ENCODE measurements at regions not wholly inside any gene's neighbourhood (a gene's known extent, or its start where the extent isn't known, plus 50 kb on each side); places are given as distances from the start of the nearest gene placed in this dataset.
A peak's percentile ranks its signal among the peaks of the same experiment; 100 is the strongest.
"Not testable (repeated sequence)": the region's sequence is repeated elsewhere in the genome, so short reads cannot be mapped to it uniquely, and the experiment has no call there.

DNA sequence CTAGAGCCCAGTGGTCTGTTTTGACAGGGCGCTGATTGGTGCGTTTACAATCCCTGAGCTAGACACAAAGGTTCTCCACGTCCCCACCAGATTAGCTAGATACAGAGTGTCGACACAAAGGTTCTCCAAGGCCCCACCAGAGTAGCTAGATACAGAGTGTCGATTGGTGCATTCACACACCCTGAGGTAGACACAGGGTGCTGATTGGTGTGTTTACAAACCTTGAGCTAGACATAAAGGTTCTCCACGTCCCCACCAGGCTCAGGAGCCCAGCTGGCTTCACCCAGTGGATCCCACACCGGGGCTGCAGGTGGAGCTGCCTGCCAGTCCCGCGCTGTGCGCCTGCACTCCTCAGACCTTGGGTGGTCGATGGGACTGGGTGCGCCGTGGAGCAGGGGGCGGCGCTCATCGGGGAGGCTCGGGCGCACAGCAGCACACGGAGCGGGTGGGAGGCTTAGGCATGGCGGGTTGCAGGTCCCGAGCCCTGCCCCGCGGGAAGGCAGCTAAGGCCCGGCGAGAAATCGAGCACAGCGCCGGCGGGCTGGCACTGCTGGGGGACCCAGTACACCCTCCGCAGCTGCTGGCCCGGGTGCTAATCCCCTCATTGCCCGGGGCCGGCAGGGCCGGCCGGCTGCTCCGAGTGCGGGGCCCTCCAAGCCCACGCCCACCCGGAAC lies 122.0 kb upstream of the ANKH start:
- FAIRE-seq; DNase-seq (ENCODE audit: low spot score): not testable (repeated sequence)

DNA sequence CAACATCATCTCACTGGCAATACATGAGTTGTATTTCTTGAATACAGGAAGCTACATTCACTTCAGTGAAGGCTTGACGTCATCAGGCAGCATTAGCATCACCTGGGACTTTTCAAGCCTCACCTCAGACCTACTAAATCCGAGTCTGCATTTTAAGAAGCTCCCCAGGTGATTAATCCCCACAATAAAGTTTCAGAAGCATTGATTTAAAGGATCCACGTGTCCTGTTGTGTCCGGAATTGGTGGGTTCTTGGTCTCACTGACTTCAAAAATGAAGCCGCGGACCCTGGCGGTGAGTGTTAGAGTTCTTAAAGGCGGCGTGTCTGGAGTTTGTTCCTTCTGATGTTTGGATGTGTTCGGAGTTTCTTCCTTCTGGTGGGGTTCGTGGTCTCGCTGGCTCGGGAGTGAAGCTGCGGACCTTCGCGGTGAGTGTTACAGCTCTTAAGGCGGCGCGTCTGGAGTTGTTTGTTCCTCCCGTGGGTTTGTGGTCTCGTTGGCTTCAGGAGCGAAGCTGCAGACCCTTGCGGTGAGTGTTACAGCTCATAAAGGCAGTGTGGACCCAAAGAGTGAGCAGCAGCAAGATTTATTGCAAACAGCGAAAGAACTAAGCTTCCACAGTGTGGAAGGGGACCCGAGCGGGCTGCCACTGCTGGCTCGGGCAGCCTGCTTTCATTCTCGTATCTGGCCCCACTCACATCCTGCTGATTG lies 121.3 kb upstream of the ANKH start:
- not testable (repeated sequence) for FAIRE-seq; DNase-seq (ENCODE audit: low spot score)

DNA sequence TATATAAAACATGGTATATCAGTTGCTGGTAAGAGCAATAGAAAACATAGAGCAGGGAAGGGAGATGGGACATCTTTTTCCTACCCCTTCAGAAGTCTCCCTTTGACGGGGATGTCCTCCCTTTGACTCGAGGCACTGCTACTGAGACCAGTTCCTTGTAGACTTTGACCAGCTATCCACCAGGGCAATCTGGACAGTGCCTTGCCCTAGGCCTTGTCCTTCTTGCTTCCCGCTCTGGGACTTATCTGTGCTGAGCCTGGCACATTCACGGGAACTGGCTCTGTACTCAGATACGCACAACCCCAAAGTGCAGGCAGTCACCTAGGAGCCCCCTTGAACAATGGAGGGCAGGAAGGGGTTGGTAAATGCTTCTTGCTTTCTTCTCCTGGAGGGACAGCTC lies 116.6 kb upstream of the ANKH start:
- FAIRE-seq (no peak), DNase-seq (ENCODE audit: low spot score) (no peak)

DNA sequence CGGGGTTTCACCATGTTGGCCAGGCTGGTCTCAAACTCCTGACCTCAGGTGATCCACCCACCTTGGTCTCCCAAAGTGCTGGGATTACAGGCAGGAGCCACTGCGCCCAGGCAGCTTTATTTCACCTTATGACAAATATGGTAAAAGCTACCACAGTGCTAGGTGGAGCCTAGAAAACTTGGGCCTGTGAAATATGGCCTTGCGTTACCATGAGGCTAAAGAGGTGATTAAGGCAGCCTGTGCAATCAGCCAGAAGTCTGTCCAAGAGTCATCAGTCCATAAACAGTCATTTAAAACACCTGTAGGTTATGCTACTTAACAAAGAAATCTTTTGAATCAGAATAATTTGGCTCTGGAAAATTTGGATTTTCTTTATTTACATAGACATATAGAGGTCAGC lies 114.8 kb upstream of the ANKH start:
- FAIRE-seq (no peak), DNase-seq (ENCODE audit: low spot score) (no peak)

DNA sequence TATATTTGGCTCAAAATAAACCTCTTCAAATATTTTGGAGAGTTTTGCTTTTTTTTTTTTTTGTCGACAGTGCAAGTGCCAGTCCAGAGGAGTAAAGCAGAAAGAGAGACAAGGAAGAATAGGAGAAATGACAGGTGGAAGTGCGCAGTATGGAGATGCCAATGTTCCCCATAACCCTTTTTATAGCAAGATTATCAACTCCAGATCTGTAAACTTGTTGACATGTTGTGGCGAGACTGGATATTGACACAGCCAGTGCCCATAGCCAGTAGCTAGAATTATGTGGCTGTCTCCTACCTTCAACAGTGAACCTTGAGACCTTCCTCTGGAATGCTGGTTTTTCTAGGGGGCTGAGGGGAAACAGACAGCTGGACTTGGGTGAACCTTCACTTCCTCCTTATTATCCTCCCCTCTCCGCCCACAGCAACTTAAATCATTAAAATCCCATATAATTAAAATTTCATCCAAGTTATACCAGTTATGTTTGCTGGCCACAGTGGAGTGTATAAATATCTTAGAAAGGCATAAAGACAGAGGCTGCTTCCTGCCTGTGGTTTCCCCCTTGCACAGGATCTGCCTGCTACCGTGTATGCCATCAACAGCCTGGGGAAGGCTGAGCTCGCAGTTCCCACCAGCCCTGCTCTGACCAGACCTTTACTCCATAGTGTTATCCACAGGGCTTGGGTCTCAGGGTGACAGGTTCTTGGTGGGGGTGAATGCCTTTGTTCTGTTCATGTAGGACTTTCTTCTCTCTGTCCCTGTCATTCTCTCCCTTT lies 112.3 kb upstream of the ANKH start:
- no peak for FAIRE-seq
- no peak for DNase-seq (ENCODE audit: low spot score)

DNA sequence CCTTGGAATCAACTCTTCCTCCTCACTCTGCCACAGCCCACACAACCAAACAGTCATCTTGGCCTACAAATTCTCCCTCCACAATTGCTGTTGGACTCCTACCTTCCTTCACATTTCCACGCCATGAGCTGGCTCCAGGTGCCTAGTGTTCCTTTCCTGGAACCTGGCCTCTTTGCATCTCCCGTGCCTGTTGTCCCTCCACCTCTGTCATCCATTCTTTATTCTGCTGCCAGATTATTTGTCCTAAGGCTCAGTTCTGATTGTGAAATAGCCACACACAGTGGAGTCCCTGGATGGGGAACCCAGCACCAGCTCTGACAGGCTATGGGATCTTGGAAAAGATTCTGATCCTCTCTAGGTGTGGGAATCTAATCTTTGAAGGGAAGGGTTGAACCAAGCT lies 109.1 kb upstream of the ANKH start:
- DNase-seq (ENCODE audit: low spot score) (no peak), FAIRE-seq (no peak)

DNA sequence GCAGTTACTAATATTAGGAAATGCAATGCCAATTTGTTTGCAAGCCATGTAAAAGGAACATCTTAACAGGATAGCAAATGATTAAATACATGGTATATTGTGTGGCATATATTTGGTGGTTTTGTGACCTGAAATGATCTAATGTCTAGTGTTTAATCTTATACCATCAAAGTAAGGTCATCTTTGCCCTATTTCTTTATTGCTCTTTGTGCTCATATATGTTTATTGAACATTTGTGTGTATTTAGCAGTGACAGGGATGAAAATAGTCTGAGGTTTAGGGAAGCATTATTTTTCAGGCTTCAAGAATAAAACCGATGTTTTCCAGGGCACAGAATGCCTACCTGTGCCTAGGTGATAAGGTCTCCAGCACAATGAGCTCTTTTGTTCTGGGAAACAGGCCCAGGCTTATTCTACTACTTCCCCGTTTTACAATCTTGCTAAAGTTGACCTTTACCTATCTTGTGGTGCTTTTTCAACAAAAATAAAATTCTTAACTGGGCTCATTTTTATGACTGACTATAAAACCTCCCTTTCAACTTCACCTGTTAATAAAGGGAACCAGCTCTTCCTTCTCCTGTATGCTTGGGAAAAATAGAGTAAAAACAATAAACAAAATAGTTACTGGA lies 105.6 kb upstream of the ANKH start:
- no peak for FAIRE-seq

DNA sequence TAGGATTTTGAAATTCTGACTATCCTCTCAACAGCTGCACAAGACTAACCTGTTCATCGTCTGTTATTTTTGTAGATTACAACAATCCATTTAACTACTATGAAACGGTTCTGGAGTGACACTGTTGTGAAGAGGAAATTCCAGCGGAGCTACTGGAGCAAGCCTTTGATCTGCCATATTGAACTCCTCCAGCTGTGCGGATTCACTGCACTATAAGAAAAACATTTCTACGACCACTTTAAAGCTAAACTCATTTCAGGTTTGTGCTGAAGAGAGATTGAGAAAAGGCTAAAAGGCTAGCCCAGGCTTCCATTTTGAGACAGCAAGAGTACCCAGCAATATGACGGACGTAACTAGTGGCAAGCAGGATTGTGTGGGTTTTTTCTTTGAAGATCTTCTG lies 104.9 kb upstream of the ANKH start:
- DNase-seq (ENCODE audit: low spot score) (no peak), FAIRE-seq (no peak)

More for the DNA sequence above, 105.6 kb upstream of the ANKH start:
- no peak for DNase-seq (ENCODE audit: low spot score)

DNA sequence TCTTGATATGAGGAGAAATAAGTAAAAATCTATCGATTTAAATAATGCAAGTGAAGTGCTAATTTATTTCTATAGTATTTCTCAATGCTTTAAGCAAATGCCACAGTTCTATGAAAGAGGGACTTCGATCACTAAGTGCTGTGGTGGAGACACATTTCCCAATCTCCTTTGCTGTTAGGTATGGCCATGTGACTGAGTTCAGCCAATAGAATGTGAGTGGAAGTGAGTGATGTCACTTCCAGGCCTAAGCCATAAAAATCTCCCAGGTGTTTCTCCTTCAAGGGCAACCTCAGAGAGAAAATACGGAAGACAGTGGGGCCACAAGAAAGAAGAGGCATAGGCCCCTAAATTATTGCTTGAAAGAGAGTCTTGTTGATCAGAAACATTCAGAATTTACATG lies 100.3 kb upstream of the ANKH start:
- no peak for FAIRE-seq
- no peak for DNase-seq (ENCODE audit: low spot score)

DNA sequence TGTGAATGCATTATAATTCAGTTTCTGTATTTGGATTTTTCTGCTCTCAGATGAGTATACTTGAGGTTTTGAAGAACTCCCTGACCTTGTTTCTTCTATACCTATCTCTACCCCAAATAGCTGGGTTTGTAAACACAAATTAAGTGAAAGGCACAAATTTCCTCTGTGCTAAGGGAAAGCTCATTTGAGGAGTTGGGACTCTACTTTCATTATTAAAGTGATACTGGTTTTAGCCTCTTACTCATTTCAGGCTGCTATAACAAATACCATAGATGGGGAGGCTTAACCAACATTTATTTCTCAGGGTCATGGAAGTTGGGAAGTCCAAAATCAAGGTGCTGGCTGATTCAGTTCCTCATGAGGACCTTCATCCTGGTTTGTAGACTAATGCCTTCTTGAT lies 97.2 kb upstream of the ANKH start:
- no peak for DNase-seq (ENCODE audit: low spot score)
- no peak for FAIRE-seq

DNA sequence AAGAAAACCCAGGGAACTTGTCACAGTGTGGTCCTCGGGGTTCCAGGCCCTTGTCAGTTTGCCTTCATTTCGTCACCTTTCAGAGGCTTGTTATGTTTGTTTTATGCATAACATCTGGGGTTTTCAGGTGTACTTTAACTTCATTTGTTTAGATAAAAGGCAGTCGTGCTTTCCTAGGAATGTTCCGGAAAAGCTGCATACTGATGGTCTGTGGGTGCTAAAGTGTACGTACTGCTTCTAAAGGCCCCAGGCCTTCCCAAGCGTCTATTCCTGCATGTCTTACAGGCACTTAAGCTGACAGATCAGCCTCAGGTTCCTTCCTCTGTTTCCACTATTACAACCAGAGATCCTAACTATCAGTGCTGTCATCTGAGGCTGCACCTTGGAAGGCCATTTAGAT lies 95.6 kb upstream of the ANKH start:
- DNase-seq (ENCODE audit: low spot score), result no peak
- no peak for FAIRE-seq

DNA sequence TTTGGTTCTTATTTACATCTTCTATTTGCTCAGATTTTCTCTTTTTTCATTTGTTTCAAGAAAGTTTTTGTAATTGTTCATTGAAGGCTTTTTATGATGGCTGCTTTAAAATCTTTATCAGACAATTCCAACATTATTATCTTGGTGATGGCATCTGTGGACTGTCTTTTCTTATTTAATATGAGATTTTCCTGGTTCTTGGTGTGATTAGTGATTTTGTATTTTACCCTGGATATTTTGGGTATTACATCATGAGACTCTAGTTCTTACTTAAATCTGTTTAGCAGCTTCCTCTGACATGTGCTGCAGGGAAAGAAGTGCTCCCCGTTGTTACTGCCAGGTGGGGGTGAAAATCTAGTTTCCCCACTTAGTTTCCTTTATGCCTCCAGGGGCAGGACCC lies 94.2 kb upstream of the ANKH start:
- DNase-seq (ENCODE audit: low spot score) (no peak), FAIRE-seq (no peak)

DNA sequence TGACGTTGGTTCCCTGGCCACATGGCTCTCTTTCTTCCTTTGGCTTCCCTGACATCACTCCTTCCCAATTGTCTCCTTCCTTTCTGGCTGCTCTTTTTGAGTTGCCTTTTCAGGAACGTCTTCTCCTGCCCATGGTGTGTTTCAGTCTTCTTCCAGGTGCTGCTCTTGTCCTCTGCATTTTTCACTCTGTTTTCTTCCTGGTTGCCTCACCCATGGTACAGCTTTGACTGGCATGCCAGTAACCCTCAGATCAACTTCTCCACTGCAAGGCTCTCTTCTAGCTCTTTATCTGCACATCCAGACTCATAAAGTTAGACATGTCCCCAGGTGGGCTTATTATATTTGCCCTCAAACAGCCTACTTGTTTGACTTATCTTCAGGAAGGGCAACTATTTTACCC lies 91.0 kb upstream of the ANKH start:
- DNase-seq (ENCODE audit: low spot score), result no peak
- FAIRE-seq, result no peak

DNA sequence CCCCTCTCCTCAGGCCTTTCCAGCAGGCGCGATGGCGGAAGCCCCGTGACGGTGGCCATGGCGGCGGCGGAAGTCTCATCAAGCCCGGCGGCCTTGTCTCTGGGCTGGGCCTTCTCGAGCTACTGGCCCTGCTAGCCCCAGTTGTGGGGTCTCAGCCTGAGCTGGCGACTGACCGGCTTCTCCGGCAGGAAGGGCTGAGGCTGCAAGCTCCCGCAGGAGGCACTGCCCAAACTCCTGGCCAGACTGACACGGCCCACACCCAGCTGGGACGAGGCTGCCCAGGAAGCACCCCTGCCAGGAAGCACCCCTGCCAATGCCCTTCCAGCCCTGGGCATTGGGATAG lies 88.5 kb upstream of the ANKH start:
- DNase-seq (ENCODE audit: low spot score) (no peak), FAIRE-seq (no peak)

DNA sequence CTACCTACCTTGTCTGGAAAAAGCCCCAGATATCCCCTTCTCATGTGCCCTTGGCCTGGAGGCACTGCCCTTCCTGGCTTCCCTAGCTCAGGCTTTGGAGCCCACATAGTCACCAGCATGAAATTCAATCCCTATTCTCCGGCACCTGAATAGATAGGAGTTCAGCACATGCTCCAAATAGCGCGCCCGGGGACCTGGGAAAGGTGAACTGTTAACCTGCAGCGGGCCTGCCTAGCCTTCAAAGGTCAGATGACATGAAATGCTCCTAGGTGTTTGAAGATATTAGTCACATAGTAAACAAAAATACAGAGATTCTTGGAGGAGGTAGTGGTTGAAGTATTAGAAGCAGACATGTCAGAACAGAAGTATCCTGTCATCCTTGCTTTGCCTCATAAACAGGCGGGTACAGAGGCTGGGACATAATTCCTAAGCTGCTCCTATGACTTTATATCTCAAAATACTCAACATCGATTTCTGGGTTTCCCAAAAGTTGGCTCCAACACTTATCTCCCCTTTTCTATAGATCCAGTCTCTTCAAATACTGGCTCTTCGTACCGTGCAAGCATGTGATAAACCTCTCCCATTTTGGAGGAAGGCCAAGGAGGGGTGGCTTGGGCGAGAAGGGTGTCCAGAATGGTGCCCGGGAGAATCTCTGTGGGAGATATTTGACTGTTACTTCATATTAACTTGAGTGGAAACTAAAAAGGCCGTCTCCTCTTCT lies 88.0 kb upstream of the ANKH start:
- no peak for FAIRE-seq
- DNase-seq (ENCODE audit: low spot score), result no peak

DNA sequence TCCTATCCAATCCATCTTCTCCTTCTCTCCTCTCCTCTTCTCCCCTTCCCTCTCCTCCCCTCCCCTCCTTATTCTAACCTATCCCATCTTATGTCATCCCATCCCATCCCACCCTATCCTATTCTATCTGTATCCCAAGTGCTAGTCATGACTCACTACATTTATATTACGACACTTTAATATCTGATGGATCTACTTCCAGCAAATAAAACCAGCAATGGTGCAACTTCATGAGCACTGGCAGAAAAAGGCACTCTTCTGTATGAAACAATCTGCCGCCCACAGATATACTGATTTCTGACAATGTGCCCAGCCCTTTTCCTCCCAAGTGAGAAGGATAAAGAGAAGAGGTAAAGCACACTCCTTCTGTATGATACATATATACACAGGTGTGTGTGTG lies 86.6 kb upstream of the ANKH start:
- FAIRE-seq (no peak), DNase-seq (ENCODE audit: low spot score) (no peak)

DNA sequence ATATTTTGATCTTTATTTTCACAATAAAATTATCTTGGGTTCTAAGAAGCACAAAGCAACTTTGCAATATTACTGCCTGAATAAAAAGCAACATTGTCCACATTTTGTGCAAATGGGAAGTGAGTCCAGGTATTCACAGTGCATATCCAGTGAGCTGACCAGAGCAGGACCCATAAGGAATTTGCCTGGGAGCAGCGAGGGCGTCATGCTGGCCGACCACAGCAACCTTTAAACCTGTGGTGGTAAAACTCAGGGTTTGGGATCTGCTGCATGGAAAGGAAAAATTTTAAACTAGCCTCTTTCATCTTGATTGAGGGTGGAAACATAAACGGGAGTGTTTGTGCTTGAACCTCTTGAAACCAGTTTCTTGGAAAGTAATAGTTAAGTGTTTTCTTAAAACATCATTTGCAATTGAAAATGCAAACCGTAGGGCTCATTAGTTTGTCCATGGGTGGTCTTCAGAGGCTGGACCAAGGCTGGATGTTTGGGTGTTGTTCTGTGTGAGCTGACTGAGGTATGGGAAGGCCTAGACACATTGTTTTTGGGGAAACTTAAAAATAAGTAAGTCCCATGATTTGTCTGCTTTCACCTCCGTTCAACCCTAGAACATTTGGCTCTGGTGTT lies 85.0 kb upstream of the ANKH start:
- no peak for FAIRE-seq
- no peak for DNase-seq (ENCODE audit: low spot score)

DNA sequence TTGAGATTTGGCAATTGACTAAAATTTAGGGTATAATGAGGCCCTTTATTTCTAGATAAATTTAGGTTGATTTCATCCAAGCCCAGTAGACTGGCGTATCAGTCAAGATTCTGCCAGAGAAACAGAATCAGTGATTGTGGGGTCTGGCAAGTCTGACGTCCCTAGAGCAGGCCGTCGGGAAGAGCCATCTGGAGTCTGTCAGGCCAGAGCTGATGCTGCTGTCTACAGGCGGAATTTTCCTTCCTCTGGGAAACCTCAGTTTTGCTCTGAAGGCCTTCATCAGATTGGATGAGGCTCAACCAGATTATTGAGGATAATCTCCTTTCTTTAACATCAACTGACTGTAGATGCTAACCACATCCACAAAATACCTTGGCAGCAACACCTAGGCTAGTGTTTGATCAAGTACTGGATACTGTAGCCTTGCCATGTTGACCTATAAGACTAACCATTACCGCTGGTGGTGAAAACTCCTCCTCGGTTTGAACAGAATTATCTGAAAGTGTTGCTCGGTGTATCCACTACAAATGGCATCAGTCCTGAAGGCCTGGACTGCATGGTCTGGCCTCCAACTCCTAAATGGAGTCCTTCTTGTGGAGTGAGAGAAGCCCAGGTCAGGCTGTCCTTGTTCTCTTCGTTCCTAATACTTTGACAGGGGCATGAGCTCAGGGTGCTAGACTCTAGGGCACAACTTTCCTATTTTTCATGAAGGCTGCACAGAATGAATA lies 83.2 kb upstream of the ANKH start:
- peak; percentile 40 for FAIRE-seq
- DNase-seq (ENCODE audit: low spot score), result no peak

DNA sequence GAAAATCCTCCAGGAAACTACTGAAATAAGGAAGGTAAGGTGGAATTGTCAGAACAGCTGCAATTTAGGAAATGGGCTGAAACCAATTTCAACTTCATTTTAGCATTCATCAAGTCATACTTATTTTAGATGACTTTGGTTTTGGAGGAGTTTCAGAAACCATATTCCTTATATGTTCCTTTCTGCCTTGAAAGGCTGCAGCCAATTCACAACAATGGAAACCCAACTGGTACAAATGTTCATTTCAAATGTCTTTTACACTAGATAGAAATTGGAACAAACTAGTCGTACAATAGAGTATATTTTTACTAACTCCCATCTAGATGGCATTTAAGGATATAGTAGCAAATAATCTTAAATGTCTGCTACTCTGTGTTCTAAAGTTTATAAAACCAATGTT lies 82.6 kb upstream of the ANKH start:
- DNase-seq (ENCODE audit: low spot score) (no peak), FAIRE-seq (no peak)

DNA sequence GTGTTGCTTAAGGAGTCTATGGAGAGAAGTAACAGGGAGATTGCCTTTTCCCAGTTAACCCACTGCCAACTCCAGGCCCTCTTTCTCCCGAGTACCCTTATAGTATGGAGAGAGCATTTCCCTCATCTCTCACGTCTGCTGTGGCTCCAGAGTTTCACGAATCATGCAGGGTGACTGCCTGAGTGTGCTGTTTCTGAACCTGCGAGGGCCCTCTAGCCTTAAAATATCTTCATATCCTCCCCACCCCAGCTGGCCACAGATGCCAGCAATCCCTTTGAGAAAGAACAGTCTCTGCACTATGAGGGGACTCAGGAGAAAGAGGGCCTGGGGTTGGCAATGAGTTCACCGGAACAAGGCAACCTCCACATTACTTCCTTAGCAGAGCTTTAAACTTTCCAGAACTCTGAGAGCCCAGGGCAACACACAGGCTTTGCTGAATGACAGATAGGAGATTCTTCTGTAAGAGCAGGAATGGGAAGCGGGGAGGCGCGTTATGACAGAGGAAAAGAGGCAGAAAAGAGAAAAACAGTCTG lies 81.6 kb upstream of the ANKH start:
- FAIRE-seq (no peak), DNase-seq (ENCODE audit: low spot score) (no peak)
